HL-60 (cell line): ENCODE measurements at regions not wholly inside any gene's neighbourhood (a gene's known extent, or its start where the extent isn't known, plus 50 kb on each side); places are given as distances from the start of the nearest gene placed in this dataset.

Experiments used
- CTCF ChIP-seq: IDR thresholded peaks from one replicate; pipeline ENCODE4 v1.5.1; 2011; ENCODE audit warnings: low read length, control low read depth, inconsistent platforms; ENCODE audit not compliant: insufficient read depth
- POLR2AphosphoS5 ChIP-seq: IDR thresholded peaks from 2 replicates; pipeline ENCODE4 v1.6.1; 2012; ENCODE audit warnings: low read depth
- SPI1 ChIP-seq: IDR thresholded peaks from 2 replicates; pipeline ENCODE4 v1.6.1; 2012; ENCODE audit warnings: low read depth, mild to moderate bottlenecking, borderline replicate concordance

- TF ChIP-seq CTCF = no peak
- no peak for TF ChIP-seq SPI1
- TF ChIP-seq POLR2AphosphoS5 = no peak
Measured at GRCh38 chr13:75073786-75074185, 408.2 kb downstream of the TBC1D4 start.
